GM19043 (cell line): ENCODE measurements at regions not wholly inside any gene's neighbourhood (a gene's known extent, or its start where the extent isn't known, plus 50 kb on each side); places are given as distances from the start of the nearest gene placed in this dataset.

ENCODE experiments used
- ATAC-seq: cut with Tn5 transposase; IDR thresholded peaks from one replicate; pipeline ENCODE4 v1.9.1; 2021; ENCODE audit warnings: low read depth; ENCODE audit not compliant: unreplicated experiment

GRCh38 chr3:56985878-56986277 is 74.6 kb upstream of the SPATA12 start:
- ATAC-seq: no peak

GRCh38 chr3:56985460-56985859 is 75.0 kb upstream of the SPATA12 start:
- ATAC-seq: no peak

- ATAC-seq: no peak
These were observed 77.0 kb upstream of the SPATA12 start for GRCh38 chr3:56983427-56983826.

- no peak for ATAC-seq
These were observed 78.8 kb upstream of the SPATA12 start for GRCh38 chr3:56981445-56982230.

GRCh38 chr3:56980798-56981390 is 79.6 kb upstream of the SPATA12 start:
- ATAC-seq: no peak

GRCh38 chr3:56980243-56980642 is 80.2 kb upstream of the SPATA12 start:
- no peak for ATAC-seq

- no peak for ATAC-seq
These were observed 80.7 kb upstream of the SPATA12 start for GRCh38 chr3:56979791-56980190.

- no peak for ATAC-seq
These were observed 82.9 kb upstream of the SPATA12 start for GRCh38 chr3:56977561-56977889.

- ATAC-seq: no peak
These were observed 83.6 kb upstream of the SPATA12 start for GRCh38 chr3:56976651-56977560.

- ATAC-seq: no peak
These were observed 84.9 kb upstream of the SPATA12 start for GRCh38 chr3:56975567-56975966.

- ATAC-seq: no peak
These were observed 86.1 kb upstream of the SPATA12 start for GRCh38 chr3:56974247-56974930.

- no peak for ATAC-seq
These were observed 88.6 kb upstream of the SPATA12 start for GRCh38 chr3:56971816-56972215.

GRCh38 chr3:56971261-56971660 is 89.2 kb upstream of the SPATA12 start:
- no peak for ATAC-seq

GRCh38 chr3:56970461-56970879 is 90.0 kb upstream of the SPATA12 start:
- ATAC-seq: no peak

- no peak for ATAC-seq
These were observed 90.6 kb upstream of the SPATA12 start for GRCh38 chr3:56969851-56970250.

GRCh38 chr3:56966509-56966908 is 94.0 kb upstream of the SPATA12 start:
- ATAC-seq: no peak

GRCh38 chr3:56966104-56966503 is 94.4 kb upstream of the SPATA12 start:
- ATAC-seq: no peak

GRCh38 chr3:56962922-56963321 is 97.5 kb upstream of the SPATA12 start:
- ATAC-seq: no peak

GRCh38 chr3:56962206-56962605 is 98.3 kb upstream of the SPATA12 start:
- no peak for ATAC-seq

- no peak for ATAC-seq
These were observed 100.1 kb upstream of the SPATA12 start for GRCh38 chr3:56960234-56960917.
